Heart right ventricle (tissue), 16 donors: ENCODE measurements at regions not wholly inside any gene's neighbourhood (a gene's known extent, or its start where the extent isn't known, plus 50 kb on each side); places are given as distances from the start of the nearest gene placed in this dataset.

ENCODE experiments used
- ATAC-seq, 8 donors: fragments of 200-7000 bp; cut with Tn5 transposase; one replicate each; pipeline ENCODE4 v1.9.1; 2020; ENCODE audit warnings: mild to moderate bottlenecking in 8 of 8, moderate library complexity in 8 of 8, moderate number of reproducible peaks in 1 of 8
- DNase-seq, 2 donors: peaks; one replicate each; pipeline ENCODE4 v3.0.0-alpha.2; 2020
- H3K27ac ChIP-seq, 10 donors: fragments of 200-600 bp; sonication (generic) in 2 of 10; one replicate each; pipeline versions ENCODE4 v1.5.0 to v1.8.0; 2020 to 2022; ENCODE audit warnings: mild to moderate bottlenecking in 3 of 10
- H3K27me3 ChIP-seq, 7 donors: fragments of 200-600 bp; one replicate each; pipeline ENCODE4 v1.8.0; 2021 to 2022; ENCODE audit warnings: mild to moderate bottlenecking in 2 of 7
- H3K36me3 ChIP-seq, 9 donors: fragments of 200-600 bp; sonication (generic) in 1 of 9; one replicate each; pipeline versions ENCODE4 v1.5.0 to v1.8.0; 2020 to 2022; ENCODE audit warnings: mild to moderate bottlenecking in 2 of 9
- H3K4me1 ChIP-seq, 9 donors: fragments of 200-600 bp; sonication (generic) in 1 of 9; one replicate each; pipeline versions ENCODE4 v1.5.0 to v1.8.0; 2020 to 2022; ENCODE audit warnings: mild to moderate bottlenecking in 4 of 9
- H3K4me3 ChIP-seq, 10 donors: fragments of 200-600 bp; sonication (generic) in 2 of 10; one replicate each; pipeline versions ENCODE4 v1.5.0 to v1.8.0; 2020 to 2022; ENCODE audit warnings: mild to moderate bottlenecking in 7 of 10, moderate library complexity in 2 of 10
- H3K9me3 ChIP-seq, 11 donors: fragments of 200-600 bp in 10 of 11; sonication (generic) in 2 of 11; one replicate each; pipeline versions ENCODE4 v1.5.0 to v1.8.0; 2013 to 2022; ENCODE audit warnings: mild to moderate bottlenecking in 2 of 11, control low read depth in 1 of 11, moderate library complexity in 1 of 11
- WGBS, 2 donors: extraction: QIAGEN DNeasy Blood & Tissue Kit; methylation state at CpG; one replicate each; pipeline ENCODE4 v1.1.7; 2013; ENCODE audit warnings: inconsistent platforms in 1 of 2; 5-methylcytosine and 5-hydroxymethylcytosine counted together
- intact Hi-C, 10 donors: fragments of 100-400 bp; cut with DNase I; formaldehyde crosslinking; loops; one replicate each; pipeline versions ENCODE4 v1.11.1 to v1.14.2; 2022
- TF ChIP-seq, protein P1 (sequence below), 9 donors: fragments of 200-600 bp; sonication (generic) in 2 of 9; IDR thresholded peaks; one replicate each; pipeline versions ENCODE4 v1.5.0 to v1.8.0; 2021 to 2022; ENCODE audit warnings: antibody characterized with exemption in 9 of 9, mild to moderate bottlenecking in 5 of 9, moderate library complexity in 1 of 9
- donor health status: Arrhythmogenic right ventricular cardiomyopathy.
- donor health status: ischemic (EF 13 %, LVEDD 7.1; RV severe dilation, severe dysfunction).
- donor health status: healthy with polysubstance abuse.
- donor health status: DM: no; HTN: yes; CAD: no.
- donor health status: DM: no; HTN: no; CAD: no.
- donor health status: ischemic (EF 25% LVEDD 6.9; RV normal size, moderate dysfunction).
- donor health status: ischemic (EF 25% LVEDD 5.7; RV mildly dilated, moderate dysfunction).
- donor health status: healthy.
- donor health status: DM: yes; HTN: yes; CAD: no.
- donor health status: Ischemic cardiomyopathy.
- donor health status: ischemic (EF 35%, LVEDD 5.7; RV mildly dilated, moderate dysfunction).
- donor health status: nonischemic (EF 11% LVEDD 7.7; RV severe dilation, severe dysfunction).
- donor health status: DM: yes; HTN: yes; CAD: no.
- donor health status: PGD.
- donor health status: ischemic (EF 29% LVEDD 5.4; RV normal size, mild dysfunction).
- donor health status: nonischemic (EF 23%, LVEDD 6.1; RV moderate dilation, normal function).

DNA sequence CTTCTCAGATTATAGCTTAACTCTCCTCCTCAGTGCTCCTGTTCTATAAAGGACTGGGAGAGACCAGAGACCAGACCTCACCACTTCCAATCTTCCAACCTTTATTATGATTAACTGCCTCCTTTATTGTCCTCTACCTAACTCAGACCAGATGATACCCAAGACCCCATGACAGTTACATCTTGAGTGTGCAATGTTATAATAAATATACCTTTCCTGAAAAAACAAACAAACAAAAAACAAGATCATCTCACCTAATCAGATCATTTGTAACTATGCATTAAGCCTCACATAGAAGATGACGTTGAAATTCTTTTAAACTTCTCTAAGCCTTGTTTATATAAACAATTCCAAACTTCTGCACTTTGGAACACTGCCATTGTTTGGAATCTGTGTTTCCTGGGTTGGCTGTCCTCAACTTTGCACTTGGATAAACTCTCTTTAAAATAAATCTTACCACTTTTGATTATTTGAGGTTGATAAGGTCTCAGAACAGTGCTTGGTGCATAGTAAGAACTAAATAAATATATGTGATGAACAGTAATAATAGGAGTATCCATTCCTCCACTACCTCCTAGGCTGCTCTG lies 342.7 kb downstream of the TDRD15 start:
- WGBS, 2 donors: 56 to 74% methylated on average over 1 of the region's 1 CpG
- Histone ChIP-seq H3K27ac (no peak overlapping the region), H3K4me3 (no peak overlapping the region), H3K9me3 (no peaks in the 10 kb centered on the region), H3K4me1 (no peaks in the 10 kb centered on the region), H3K27me3 (no peaks in the 10 kb centered on the region), H3K36me3 (no peaks in the 10 kb centered on the region)
- DNase-seq (no peak), ATAC-seq (no peak)
- intact Hi-C loops: no loop called here
- TF ChIP-seq, protein P1, sequence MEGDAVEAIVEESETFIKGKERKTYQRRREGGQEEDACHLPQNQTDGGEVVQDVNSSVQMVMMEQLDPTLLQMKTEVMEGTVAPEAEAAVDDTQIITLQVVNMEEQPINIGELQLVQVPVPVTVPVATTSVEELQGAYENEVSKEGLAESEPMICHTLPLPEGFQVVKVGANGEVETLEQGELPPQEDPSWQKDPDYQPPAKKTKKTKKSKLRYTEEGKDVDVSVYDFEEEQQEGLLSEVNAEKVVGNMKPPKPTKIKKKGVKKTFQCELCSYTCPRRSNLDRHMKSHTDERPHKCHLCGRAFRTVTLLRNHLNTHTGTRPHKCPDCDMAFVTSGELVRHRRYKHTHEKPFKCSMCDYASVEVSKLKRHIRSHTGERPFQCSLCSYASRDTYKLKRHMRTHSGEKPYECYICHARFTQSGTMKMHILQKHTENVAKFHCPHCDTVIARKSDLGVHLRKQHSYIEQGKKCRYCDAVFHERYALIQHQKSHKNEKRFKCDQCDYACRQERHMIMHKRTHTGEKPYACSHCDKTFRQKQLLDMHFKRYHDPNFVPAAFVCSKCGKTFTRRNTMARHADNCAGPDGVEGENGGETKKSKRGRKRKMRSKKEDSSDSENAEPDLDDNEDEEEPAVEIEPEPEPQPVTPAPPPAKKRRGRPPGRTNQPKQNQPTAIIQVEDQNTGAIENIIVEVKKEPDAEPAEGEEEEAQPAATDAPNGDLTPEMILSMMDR (IDR thresholded peaks at IDR 0.05): no peak

DNA sequence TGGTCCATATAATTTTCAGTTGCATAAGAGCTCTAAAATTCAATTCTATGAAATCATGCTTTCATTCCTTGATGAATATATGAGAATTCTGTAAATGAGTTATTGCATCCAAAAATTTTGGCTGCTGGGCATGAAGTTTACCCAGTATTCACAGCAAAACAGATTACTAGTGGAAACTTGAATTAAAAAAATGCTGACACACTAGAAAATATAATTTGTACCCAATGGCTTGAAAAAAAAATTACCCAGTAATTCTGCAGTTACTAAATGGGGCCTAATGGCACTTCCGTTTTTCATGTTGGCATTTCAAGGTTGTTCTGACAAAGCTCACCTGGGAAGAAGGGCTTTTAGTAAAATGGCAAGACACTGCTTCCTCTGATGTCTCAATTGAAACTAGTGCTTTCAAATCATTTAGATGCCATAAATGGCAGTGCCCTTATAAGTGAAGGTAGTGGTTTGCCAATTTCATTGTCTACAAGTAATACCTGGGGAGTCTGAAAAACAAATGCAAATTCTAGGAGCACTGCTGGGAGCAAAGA lies 343.6 kb downstream of the TDRD15 start:
- H3K36me3 ChIP-seq: no peaks in the 10 kb centered on the region
- ATAC-seq: no peak
- no peak for DNase-seq
- H3K27ac ChIP-seq: no peak overlapping the region
- H3K4me3 ChIP-seq: no peak overlapping the region
- H3K4me1 ChIP-seq: no peaks in the 10 kb centered on the region
- H3K27me3 ChIP-seq: no peaks in the 10 kb centered on the region
- WGBS, 2 donors: 78 to 80% methylated on average over 1 of the region's 1 CpG
- TF ChIP-seq, protein P1 (IDR thresholded peaks at IDR 0.05): no peak
- no peaks in the 10 kb centered on the region for H3K9me3 ChIP-seq
- intact Hi-C loops: no loop called here

DNA sequence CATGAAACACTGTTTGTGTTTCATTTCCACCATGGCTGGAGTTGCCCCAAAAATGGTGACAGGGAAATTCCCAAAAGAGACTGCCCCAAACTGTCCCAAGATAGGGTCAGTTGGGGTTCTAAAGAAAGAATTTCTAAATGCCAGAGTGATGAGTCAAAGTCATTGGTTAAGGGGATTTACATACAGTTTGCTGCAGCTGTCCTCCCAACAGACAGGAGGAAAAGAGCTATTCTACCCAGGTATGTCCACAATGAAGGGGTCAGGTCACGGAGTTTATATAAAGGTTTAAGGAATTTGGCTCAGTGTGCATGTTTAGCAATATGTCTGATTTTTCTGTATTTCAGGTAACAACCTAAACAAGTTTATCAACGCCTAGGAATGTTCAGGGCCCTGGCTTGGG lies 344.1 kb downstream of the TDRD15 start:
- no peaks in the 10 kb centered on the region for H3K27me3 ChIP-seq
- 84 to 86% methylated on average over 2 of the region's 2 CpGs for WGBS, 2 donors
- no peak overlapping the region for H3K27ac ChIP-seq
- H3K4me3 ChIP-seq: no peak overlapping the region
- TF ChIP-seq, protein P1 (IDR thresholded peaks at IDR 0.05): no peak
- no peak for DNase-seq
- intact Hi-C loops: no loop called here
- H3K36me3 ChIP-seq: no peaks in the 10 kb centered on the region
- ATAC-seq: no peak
- no peaks in the 10 kb centered on the region for H3K4me1 ChIP-seq
- H3K9me3 ChIP-seq: no peaks in the 10 kb centered on the region

DNA sequence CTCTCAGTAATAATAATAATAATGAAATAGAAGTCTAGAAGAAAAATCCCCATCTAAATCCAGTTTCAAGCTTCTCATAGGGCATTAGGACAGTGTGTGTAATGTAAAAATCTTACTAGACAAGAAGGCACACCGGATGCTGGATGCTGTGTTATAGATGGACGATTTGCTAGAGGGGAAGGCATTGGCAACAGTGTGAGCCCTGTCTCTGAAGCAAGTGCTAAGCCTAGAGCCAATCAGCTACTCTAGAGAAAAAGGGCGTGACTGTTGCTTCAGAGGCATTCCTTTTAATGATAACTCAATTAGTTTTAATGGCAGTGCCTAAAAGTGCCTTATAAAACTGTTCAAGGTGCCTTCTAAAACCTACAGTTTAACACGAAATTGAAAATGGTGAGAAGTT lies 344.9 kb downstream of the TDRD15 start:
- H3K9me3 ChIP-seq: no peaks in the 10 kb centered on the region
- no peaks in the 10 kb centered on the region for H3K36me3 ChIP-seq
- no peak for ATAC-seq
- H3K4me1 ChIP-seq: no peaks in the 10 kb centered on the region
- DNase-seq: no peak
- no peak overlapping the region for H3K4me3 ChIP-seq
- 72 to 76% methylated on average over 4 of the region's 4 CpGs for WGBS, 2 donors
- intact Hi-C loops: no loop called here
- no peaks in the 10 kb centered on the region for H3K27me3 ChIP-seq
- TF ChIP-seq, protein P1 (IDR thresholded peaks at IDR 0.05): no peak
- H3K27ac ChIP-seq: no peak overlapping the region
